ENCODE measurements at regions not wholly inside any gene's neighbourhood (a gene's known extent, or its start where the extent isn't known, plus 50 kb on each side); places are given as distances from the start of the nearest gene placed in this dataset.

- POLR2A ChIA-PET (ENCODE audit: unreplicated experiment) = no interaction called here
- intact Hi-C loops (cut with micrococcal nuclease; ENCODE audit: unreplicated experiment) = no loop called here
These were observed 55.5 kb upstream of the BDH1 start for GRCh38 chr3:197611255-197611654.

DNA sequence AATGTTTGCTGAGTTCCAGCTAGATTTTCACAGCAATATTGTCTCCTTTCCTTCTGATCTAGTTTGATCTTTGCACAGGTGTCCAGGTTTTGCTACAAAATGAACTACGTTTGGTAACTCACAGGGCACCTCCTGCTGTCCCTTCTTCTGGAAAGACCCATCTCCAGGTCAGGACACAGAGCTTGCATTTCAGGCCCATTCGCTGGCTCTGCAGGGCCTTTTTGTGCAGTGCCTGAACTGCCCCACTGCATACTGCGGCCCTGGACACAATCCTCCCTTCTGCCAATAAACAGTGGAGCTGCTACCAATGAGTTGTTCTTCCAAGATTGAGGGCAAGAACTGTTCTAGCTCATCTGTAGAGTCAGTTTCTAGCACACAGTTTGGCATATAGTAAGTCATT, 50.7 kb upstream of the BDH1 start:
- Histone ChIP-seq H3K79me2 (ENCODE audit: low read depth) (no peaks in the 10 kb centered on the region), H2AFZ (no peak overlapping the region), H3K4me1 (replicated peaks; ENCODE audit: insufficient read depth) (no peaks in the 10 kb centered on the region), H3K4me3 (no peak overlapping the region), H3K9me3 (ENCODE audit: insufficient read depth, low read depth) (no peaks in the 10 kb centered on the region; the same call in 1 of the 2 replicates), H3K27me3 (ENCODE audit: insufficient read depth, low read depth) (no peaks in the 10 kb centered on the region), H3K4me2 (no peak overlapping the region), H4K20me1 (ENCODE audit: insufficient read depth) (no peaks in the 10 kb centered on the region), H3K27ac (no peak overlapping the region), H3K9me2 (ENCODE audit: insufficient read depth) (no peaks in the 10 kb centered on the region), H3F3A (ENCODE audit: insufficient read depth, low read depth) (peaks cover 21% of the 10 kb centered on the region; the same call in 1 of the 2 replicates), H3K36me3 (ENCODE audit: low read depth) (peaks cover 38% of the 10 kb centered on the region)
- no peak for DNase-seq
- ChIA-PET CTCF (no interaction called here), POLR2A (ENCODE audit: unreplicated experiment) (no interaction called here)
- intact Hi-C loops (cut with micrococcal nuclease; ENCODE audit: unreplicated experiment) = no loop called here
- TF ChIP-seq EZH2 (IDR thresholded peaks at IDR 0.05; ENCODE audit: low read depth) = no peak
- TF ChIP-seq, protein P1, sequence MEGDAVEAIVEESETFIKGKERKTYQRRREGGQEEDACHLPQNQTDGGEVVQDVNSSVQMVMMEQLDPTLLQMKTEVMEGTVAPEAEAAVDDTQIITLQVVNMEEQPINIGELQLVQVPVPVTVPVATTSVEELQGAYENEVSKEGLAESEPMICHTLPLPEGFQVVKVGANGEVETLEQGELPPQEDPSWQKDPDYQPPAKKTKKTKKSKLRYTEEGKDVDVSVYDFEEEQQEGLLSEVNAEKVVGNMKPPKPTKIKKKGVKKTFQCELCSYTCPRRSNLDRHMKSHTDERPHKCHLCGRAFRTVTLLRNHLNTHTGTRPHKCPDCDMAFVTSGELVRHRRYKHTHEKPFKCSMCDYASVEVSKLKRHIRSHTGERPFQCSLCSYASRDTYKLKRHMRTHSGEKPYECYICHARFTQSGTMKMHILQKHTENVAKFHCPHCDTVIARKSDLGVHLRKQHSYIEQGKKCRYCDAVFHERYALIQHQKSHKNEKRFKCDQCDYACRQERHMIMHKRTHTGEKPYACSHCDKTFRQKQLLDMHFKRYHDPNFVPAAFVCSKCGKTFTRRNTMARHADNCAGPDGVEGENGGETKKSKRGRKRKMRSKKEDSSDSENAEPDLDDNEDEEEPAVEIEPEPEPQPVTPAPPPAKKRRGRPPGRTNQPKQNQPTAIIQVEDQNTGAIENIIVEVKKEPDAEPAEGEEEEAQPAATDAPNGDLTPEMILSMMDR (conservative IDR thresholded peaks at IDR 0.05) = no peak
- BruUV-seq (replicated peaks) = no TSS peak

More at GRCh38 chr3:197611255-197611654, 55.5 kb upstream of the BDH1 start:
- peaks cover 15% of the 10 kb centered on the region; the same call in 1 of the 2 replicates for H3F3A ChIP-seq (ENCODE audit: insufficient read depth, low read depth)
- no peak overlapping the region for H3K27ac ChIP-seq
- no peak overlapping the region for H2AFZ ChIP-seq
- no TSS peak for BruUV-seq (replicated peaks)
- no peaks in the 10 kb centered on the region for H3K79me2 ChIP-seq (ENCODE audit: low read depth)
- no peaks in the 10 kb centered on the region for H4K20me1 ChIP-seq (ENCODE audit: insufficient read depth)
- TF ChIP-seq EZH2 (IDR thresholded peaks at IDR 0.05; ENCODE audit: low read depth) = no peak
- TF ChIP-seq, protein P1 (conservative IDR thresholded peaks at IDR 0.05) = no peak
- no peaks in the 10 kb centered on the region for H3K27me3 ChIP-seq (ENCODE audit: insufficient read depth, low read depth)
- H3K4me3 ChIP-seq = no peak overlapping the region
- H3K4me2 ChIP-seq = no peak overlapping the region
- H3K4me1 ChIP-seq (replicated peaks; ENCODE audit: insufficient read depth) = no peaks in the 10 kb centered on the region
- H3K9me3 ChIP-seq (ENCODE audit: insufficient read depth, low read depth) = no peaks in the 10 kb centered on the region; the same call in 1 of the 2 replicates
- CTCF ChIA-PET = interaction anchor here (1.1 kb wide), 1 partner anchor 12 kb away, joined by 3 read pairs; no protein-coding TSS in a partner anchor
- H3K36me3 ChIP-seq (ENCODE audit: low read depth) = peaks cover 56% of the 10 kb centered on the region
- H3K9me2 ChIP-seq (ENCODE audit: insufficient read depth) = no peaks in the 10 kb centered on the region
- DNase-seq = no peak
